Neuronal stem cell (in vitro differentiated cells): ENCODE measurements at regions not wholly inside any gene's neighbourhood (a gene's known extent, or its start where the extent isn't known, plus 50 kb on each side); places are given as distances from the start of the nearest gene placed in this dataset.

ENCODE experiments used
- DNase-seq: peaks from one replicate; pipeline ENCODE4 v3.0.0-alpha.2; 2013; ENCODE audit warnings: low spot score
- H2AFZ ChIP-seq: one replicate; pipeline ENCODE4 v1.6.1; 2013; ENCODE audit warnings: mild to moderate bottlenecking, low read length, inconsistent platforms
- H2AK5ac ChIP-seq: 2 replicates; pipeline ENCODE4 v1.6.1; 2013; ENCODE audit warnings: low read depth, mild to moderate bottlenecking, inconsistent platforms, low read length, moderate library complexity, mixed read lengths
- H2BK120ac ChIP-seq: 2 replicates; pipeline ENCODE4 v1.6.1; 2013; ENCODE audit warnings: low read depth, mild to moderate bottlenecking, inconsistent platforms, low read length, moderate library complexity, mixed read lengths
- H2BK12ac ChIP-seq: one replicate; pipeline ENCODE4 v1.6.1; 2013; ENCODE audit warnings: low read length, inconsistent platforms
- H2BK15ac ChIP-seq: 2 replicates; pipeline ENCODE4 v1.6.1; 2013; ENCODE audit warnings: mild to moderate bottlenecking, low read length, inconsistent platforms, mixed read lengths
- H2BK5ac ChIP-seq: one replicate; pipeline ENCODE4 v1.6.1; 2013; ENCODE audit warnings: inconsistent platforms, mild to moderate bottlenecking, low read length, moderate library complexity
- H3K14ac ChIP-seq: one replicate; pipeline ENCODE4 v1.6.1; 2013; ENCODE audit warnings: low read length, inconsistent platforms
- H3K18ac ChIP-seq: 2 replicates; pipeline ENCODE4 v1.6.1; 2013; ENCODE audit warnings: low read length, inconsistent platforms
- H3K23ac ChIP-seq: 2 replicates; pipeline ENCODE4 v1.6.1; 2013; ENCODE audit warnings: low read depth, mild to moderate bottlenecking, mixed read lengths, low read length, inconsistent platforms; ENCODE audit not compliant: poor library complexity
- H3K27ac ChIP-seq: replicated peaks from 3 replicates; pipeline ENCODE4 v1.5.1; 2013; ENCODE audit warnings: low read length, inconsistent platforms
- H3K27me3 ChIP-seq, 3 experiments: 2 replicates each; pipeline ENCODE4 v1.6.1; 2013; ENCODE audit warnings: low read length in 3 of 3, mild to moderate bottlenecking in 2 of 3, inconsistent platforms in 1 of 3, low read depth in 1 of 3, mixed read lengths in 1 of 3, moderate library complexity in 1 of 3; ENCODE audit not compliant: control insufficient read depth in 3 of 3, insufficient read depth in 3 of 3
- H3K36me3 ChIP-seq, 2 donors: replicated peaks in 1 of 2; 2 replicates each; pipeline ENCODE4 v1.6.1; 2013; ENCODE audit warnings: low read length in 2 of 2; ENCODE audit not compliant: control insufficient read depth in 2 of 2, insufficient read depth in 2 of 2
- H3K4ac ChIP-seq: 2 replicates; pipeline ENCODE4 v1.6.1; 2013; ENCODE audit warnings: inconsistent platforms, mild to moderate bottlenecking, low read length, moderate library complexity
- H3K4me1 ChIP-seq, 2 donors: 1 replicate in 1 of 2; 2 replicates in 1 of 2; pipeline ENCODE4 v1.6.1; 2013; ENCODE audit warnings: low read length in 2 of 2, low read depth in 1 of 2; ENCODE audit not compliant: control insufficient read depth in 2 of 2, insufficient read depth in 1 of 2
- H3K4me2 ChIP-seq: one replicate; pipeline ENCODE4 v1.6.1; 2013; ENCODE audit warnings: mild to moderate bottlenecking, low read length, inconsistent platforms; ENCODE audit not compliant: insufficient read depth, poor library complexity, severe bottlenecking
- H3K4me3 ChIP-seq, 2 donors: 2 replicates each; pipeline ENCODE4 v1.5.1; 2013; ENCODE audit warnings: low read length in 2 of 2, mild to moderate bottlenecking in 2 of 2, inconsistent platforms in 1 of 2, moderate library complexity in 1 of 2
- H3K79me1 ChIP-seq: one replicate; pipeline ENCODE4 v1.6.1; 2013; ENCODE audit warnings: low read depth, mild to moderate bottlenecking, inconsistent platforms, low read length, moderate library complexity
- H3K9ac ChIP-seq: one replicate; pipeline ENCODE4 v1.6.1; 2013; ENCODE audit warnings: mild to moderate bottlenecking, low read depth, low read length, inconsistent platforms; ENCODE audit not compliant: poor library complexity
- H3K9me3 ChIP-seq, 2 donors: replicated peaks in 1 of 2; 2 replicates each; pipeline versions ENCODE3 to v1.6.1; 2013; ENCODE audit warnings: low read length in 2 of 2, mild to moderate bottlenecking in 2 of 2, inconsistent platforms in 1 of 2, low read depth in 1 of 2, mixed read lengths in 1 of 2, moderate library complexity in 1 of 2; ENCODE audit not compliant: control insufficient read depth in 2 of 2, insufficient read depth in 1 of 2
- H4K8ac ChIP-seq: one replicate; pipeline ENCODE4 v1.6.1; 2013; ENCODE audit warnings: low read depth, mild to moderate bottlenecking, inconsistent platforms, low read length, moderate library complexity
- H4K91ac ChIP-seq: one replicate; pipeline ENCODE4 v1.6.1; 2013; ENCODE audit warnings: low read length, low read depth, mild to moderate bottlenecking, inconsistent platforms; ENCODE audit not compliant: poor library complexity
- WGBS, 2 donors: extraction: QIAGEN DNeasy Blood & Tissue Kit; methylation state at CpG; one replicate each; pipeline ENCODE4 v1.1.7; 2013; ENCODE audit warnings: missing lambda C conversion rate in 2 of 2, mixed read lengths in 1 of 2; ENCODE audit not compliant: insufficient read length in 2 of 2, insufficient replicate concordance in 1 of 2; ENCODE audit errors: extremely low coverage in 2 of 2; 5-methylcytosine and 5-hydroxymethylcytosine counted together

- Histone ChIP-seq H3K18ac (peak overlapping the region; percentile 49), H3K4ac (no peak overlapping the region), H2BK5ac (no peak overlapping the region), H2BK120ac (no peak overlapping the region), H3K4me3 (no peak overlapping the region), H3K4me2 (no peak overlapping the region), H3K14ac (no peak overlapping the region), H2AFZ (no peak overlapping the region), H3K4me1 (peaks cover 0 to 2% of the 10 kb centered on the region in 2 donors), H3K9me3 (peaks cover 9 to 18% of the 10 kb centered on the region in 2 donors), H3K36me3 (no peaks in the 10 kb centered on the region), H3K23ac (no peak overlapping the region), H3K27ac (no peak overlapping the region), H2BK15ac (no peak overlapping the region), H3K27me3 (no peaks in the 10 kb centered on the region), H2AK5ac (no peak overlapping the region), H3K9ac (no peak overlapping the region), H4K91ac (no peak overlapping the region), H4K8ac (no peak overlapping the region), H3K79me1 (no peaks in the 10 kb centered on the region), H2BK12ac (no peak overlapping the region)
- no peak for DNase-seq
- no CpG with 5 or more reads among the region's 8 CpGs for WGBS, 2 donors
These were observed 205.3 kb upstream of the SULF2 start for GRCh38 chr20:47990507-47991150.

- Histone ChIP-seq H3K23ac (no peak overlapping the region), H2BK5ac (no peak overlapping the region), H4K8ac (no peak overlapping the region), H3K4me2 (no peak overlapping the region), H3K9me3 (peaks cover 9 to 18% of the 10 kb centered on the region in 2 donors), H2BK120ac (no peak overlapping the region), H3K9ac (no peak overlapping the region), H3K18ac (peak overlapping the region; percentile 49), H3K79me1 (no peaks in the 10 kb centered on the region), H3K4me3 (peak overlapping the region in 1 of 2 donors; percentile 2), H2AFZ (no peak overlapping the region), H3K36me3 (no peaks in the 10 kb centered on the region), H3K14ac (no peak overlapping the region), H3K27ac (no peak overlapping the region), H3K27me3 (no peaks in the 10 kb centered on the region), H2BK15ac (no peak overlapping the region), H2AK5ac (no peak overlapping the region), H2BK12ac (no peak overlapping the region), H4K91ac (no peak overlapping the region), H3K4me1 (peaks cover 0 to 2% of the 10 kb centered on the region in 2 donors), H3K4ac (no peak overlapping the region)
- DNase-seq, result no peak
- WGBS, 2 donors, result no CpG with 5 or more reads among the region's 4 CpGs
These were observed 204.7 kb upstream of the SULF2 start for GRCh38 chr20:47989957-47990356.

- no peak overlapping the region for H2BK12ac ChIP-seq
- H2BK5ac ChIP-seq, result no peak overlapping the region
- no peak overlapping the region for H2BK120ac ChIP-seq
- H3K4me1 ChIP-seq, result peaks cover 0 to 2% of the 10 kb centered on the region in 2 donors
- no peak overlapping the region for H3K9ac ChIP-seq
- no peak overlapping the region for H3K27ac ChIP-seq
- no peaks in the 10 kb centered on the region for H3K79me1 ChIP-seq
- H3K4me3 ChIP-seq, result no peak overlapping the region
- no peak overlapping the region for H3K4ac ChIP-seq
- H2BK15ac ChIP-seq, result no peak overlapping the region
- H4K91ac ChIP-seq, result no peak overlapping the region
- no peak overlapping the region for H2AK5ac ChIP-seq
- H3K23ac ChIP-seq, result no peak overlapping the region
- no peaks in the 10 kb centered on the region for H3K27me3 ChIP-seq
- no CpG with 5 or more reads among the region's 4 CpGs for WGBS, 2 donors
- no peak overlapping the region for H3K18ac ChIP-seq
- no peak for DNase-seq
- H2AFZ ChIP-seq, result peak overlapping the region; percentile 67
- H4K8ac ChIP-seq, result no peak overlapping the region
- peaks cover 6 to 14% of the 10 kb centered on the region in 2 donors for H3K9me3 ChIP-seq
- no peak overlapping the region for H3K14ac ChIP-seq
- H3K4me2 ChIP-seq, result no peak overlapping the region
- H3K36me3 ChIP-seq, result no peaks in the 10 kb centered on the region
These were observed 203.4 kb upstream of the SULF2 start for GRCh38 chr20:47988676-47989075.

GRCh38 chr20:47985092-47985850, 200.0 kb upstream of the SULF2 start:
- no peak overlapping the region for H2BK5ac ChIP-seq
- no peak overlapping the region for H3K4me2 ChIP-seq
- no peak overlapping the region for H3K27ac ChIP-seq
- no peaks in the 10 kb centered on the region for H3K79me1 ChIP-seq
- peaks cover 2 to 4% of the 10 kb centered on the region in 2 donors for H3K4me1 ChIP-seq
- no peak overlapping the region for H2BK15ac ChIP-seq
- H3K36me3 ChIP-seq, result no peaks in the 10 kb centered on the region
- H3K4me3 ChIP-seq, result no peak overlapping the region
- WGBS, 2 donors, result no CpG with 5 or more reads among the region's 7 CpGs
- H2BK120ac ChIP-seq, result no peak overlapping the region
- H4K8ac ChIP-seq, result no peak overlapping the region
- no peak overlapping the region for H2AFZ ChIP-seq
- H3K18ac ChIP-seq, result no peak overlapping the region
- H3K14ac ChIP-seq, result no peak overlapping the region
- no peak overlapping the region for H3K4ac ChIP-seq
- no peak overlapping the region for H3K9ac ChIP-seq
- DNase-seq, result no peak
- no peak overlapping the region for H3K23ac ChIP-seq
- no peak overlapping the region for H2AK5ac ChIP-seq
- no peak overlapping the region for H4K91ac ChIP-seq
- H2BK12ac ChIP-seq, result no peak overlapping the region
- H3K27me3 ChIP-seq, result no peaks in the 10 kb centered on the region
- H3K9me3 ChIP-seq, result peaks cover 4 to 6% of the 10 kb centered on the region in 2 donors
